ENCODE measurements at regions not wholly inside any gene's neighbourhood (a gene's known extent, or its start where the extent isn't known, plus 50 kb on each side); places are given as distances from the start of the nearest gene placed in this dataset.

DNA sequence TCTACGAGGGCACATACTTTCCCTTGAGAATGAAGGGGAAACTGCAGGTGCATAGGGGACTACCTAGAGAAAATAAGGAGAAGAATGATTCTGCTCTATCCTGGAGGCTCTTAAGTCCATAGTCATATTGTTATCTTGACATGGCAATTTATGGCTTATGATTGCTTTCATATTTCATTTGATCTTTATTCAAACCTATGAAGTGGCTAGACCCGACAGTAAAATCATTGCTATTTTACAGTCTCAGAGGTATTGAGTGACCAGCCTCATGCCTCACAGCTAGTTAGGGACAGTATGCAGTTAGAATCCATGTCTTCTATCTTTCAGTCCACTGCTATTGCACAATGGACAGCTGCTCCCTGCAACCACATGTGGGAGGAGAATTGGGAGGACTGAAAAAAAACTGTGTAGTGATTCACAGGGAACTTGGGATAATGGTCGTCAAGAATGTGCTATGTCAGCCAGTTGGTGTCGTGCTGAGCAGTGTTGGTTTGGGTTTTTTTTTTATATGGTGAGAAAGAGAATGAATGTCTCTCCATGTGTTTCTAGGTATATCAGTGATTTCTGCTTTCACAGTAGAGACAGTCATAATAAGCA lies 63.2 kb upstream of the SPPL2A start:
- TF ChIP-seq, protein P1, sequence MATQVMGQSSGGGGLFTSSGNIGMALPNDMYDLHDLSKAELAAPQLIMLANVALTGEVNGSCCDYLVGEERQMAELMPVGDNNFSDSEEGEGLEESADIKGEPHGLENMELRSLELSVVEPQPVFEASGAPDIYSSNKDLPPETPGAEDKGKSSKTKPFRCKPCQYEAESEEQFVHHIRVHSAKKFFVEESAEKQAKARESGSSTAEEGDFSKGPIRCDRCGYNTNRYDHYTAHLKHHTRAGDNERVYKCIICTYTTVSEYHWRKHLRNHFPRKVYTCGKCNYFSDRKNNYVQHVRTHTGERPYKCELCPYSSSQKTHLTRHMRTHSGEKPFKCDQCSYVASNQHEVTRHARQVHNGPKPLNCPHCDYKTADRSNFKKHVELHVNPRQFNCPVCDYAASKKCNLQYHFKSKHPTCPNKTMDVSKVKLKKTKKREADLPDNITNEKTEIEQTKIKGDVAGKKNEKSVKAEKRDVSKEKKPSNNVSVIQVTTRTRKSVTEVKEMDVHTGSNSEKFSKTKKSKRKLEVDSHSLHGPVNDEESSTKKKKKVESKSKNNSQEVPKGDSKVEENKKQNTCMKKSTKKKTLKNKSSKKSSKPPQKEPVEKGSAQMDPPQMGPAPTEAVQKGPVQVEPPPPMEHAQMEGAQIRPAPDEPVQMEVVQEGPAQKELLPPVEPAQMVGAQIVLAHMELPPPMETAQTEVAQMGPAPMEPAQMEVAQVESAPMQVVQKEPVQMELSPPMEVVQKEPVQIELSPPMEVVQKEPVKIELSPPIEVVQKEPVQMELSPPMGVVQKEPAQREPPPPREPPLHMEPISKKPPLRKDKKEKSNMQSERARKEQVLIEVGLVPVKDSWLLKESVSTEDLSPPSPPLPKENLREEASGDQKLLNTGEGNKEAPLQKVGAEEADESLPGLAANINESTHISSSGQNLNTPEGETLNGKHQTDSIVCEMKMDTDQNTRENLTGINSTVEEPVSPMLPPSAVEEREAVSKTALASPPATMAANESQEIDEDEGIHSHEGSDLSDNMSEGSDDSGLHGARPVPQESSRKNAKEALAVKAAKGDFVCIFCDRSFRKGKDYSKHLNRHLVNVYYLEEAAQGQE (IDR thresholded peaks at IDR 0.05; ENCODE audit: insufficient read depth in 1 of 2, low read depth in 2 of 2, low read length in 2 of 2) = peak in 1 of 2 experiments; percentile 62; a peak in 2 of 4 replicates
- TF ChIP-seq POLR2AphosphoS5 (IDR thresholded peaks at IDR 0.05; ENCODE audit: low read depth, low read length) = no peak
